Thyroid gland (tissue), 4 donors: ENCODE measurements at regions not wholly inside any gene's neighbourhood (a gene's known extent, or its start where the extent isn't known, plus 50 kb on each side); places are given as distances from the start of the nearest gene placed in this dataset.
"Not testable (repeated sequence)": the region's sequence is repeated elsewhere in the genome, so short reads cannot be mapped to it uniquely, and the experiment has no call there.

Experiments
- DNase-seq, 2 donors: peaks; one replicate each; pipeline ENCODE4 v3.0.0-alpha.2; 2019
- H3K27ac ChIP-seq, 3 donors: fragments of 200-600 bp; sonication (generic); 1 replicate in 2 of 3; 2 replicates in 1 of 3; pipeline ENCODE4 v1.5.1; 2016 to 2019; ENCODE audit warnings: mild to moderate bottlenecking in 1 of 3, moderate library complexity in 1 of 3
- H3K27me3 ChIP-seq: fragments of 200-600 bp; sonication (generic); one replicate; pipeline ENCODE4 v1.5.1; 2019
- H3K36me3 ChIP-seq, 2 donors: fragments of 200-600 bp; sonication (generic); one replicate each; pipeline ENCODE4 v1.5.1; 2016 to 2019
- H3K4me1 ChIP-seq, 2 donors: fragments of 200-600 bp; sonication (generic); one replicate each; pipeline ENCODE4 v1.5.1; 2017 to 2019
- H3K4me3 ChIP-seq, 3 donors: fragments of 200-600 bp; sonication (generic); replicated peaks in 1 of 3; 1 replicate in 2 of 3; 2 replicates in 1 of 3; pipeline ENCODE4 v1.5.1; 2016; ENCODE audit warnings: mild to moderate bottlenecking in 1 of 3
- H3K9me3 ChIP-seq: fragments of 200-600 bp; sonication (generic); one replicate; pipeline ENCODE4 v1.5.1; 2017
- CTCF ChIP-seq, 6 experiments: fragments of 200-600 bp in 3 of 6; fragments of 450-650 bp in 3 of 6; sonication (generic) in 3 of 6; IDR thresholded peaks; one replicate each; pipeline ENCODE4 v1.5.1; 2016 to 2019; ENCODE audit warnings: antibody characterized with exemption in 6 of 6, mild to moderate bottlenecking in 2 of 6, inconsistent platforms in 1 of 6, moderate library complexity in 1 of 6
- POLR2A ChIP-seq, 2 donors: fragments of 450-650 bp; IDR thresholded peaks; one replicate each; pipeline ENCODE4 v1.6.1; 2017; ENCODE audit warnings: antibody characterized with exemption in 2 of 2, mild to moderate bottlenecking in 2 of 2, moderate library complexity in 1 of 2
- WGBS, 2 donors: methylation state at CpG; one replicate each; pipeline ENCODE4 v1.1.5; 2017; 5-methylcytosine and 5-hydroxymethylcytosine counted together
- intact Hi-C: fragments of 100-400 bp; cut with DNase I; formaldehyde crosslinking; loops from one replicate; pipeline ENCODE4 v1.15.1; 2023

DNA sequence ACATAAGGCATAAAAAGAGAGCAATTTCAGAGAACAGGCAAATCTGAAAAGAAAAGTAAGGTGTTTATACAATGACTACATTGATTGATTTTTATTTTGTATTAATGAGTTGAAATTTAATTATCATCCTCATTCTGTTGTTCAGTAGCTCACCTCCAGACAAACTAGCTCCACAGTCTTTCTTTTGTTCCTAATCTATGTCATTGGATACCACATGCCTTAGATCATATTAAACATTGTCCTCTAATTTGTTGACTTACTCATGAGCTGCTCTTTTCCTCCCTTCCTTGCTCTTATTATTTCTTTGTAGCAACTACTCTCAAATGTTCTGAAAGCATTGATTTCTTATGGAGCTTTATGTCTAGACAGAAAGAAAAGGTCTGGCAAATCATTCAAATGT is 185.5 kb upstream of the ZSWIM2 start:
- intact Hi-C loops = no loop called here
- Histone ChIP-seq H3K4me3 (no peak overlapping the region), H3K4me1 (no peaks in the 10 kb centered on the region), H3K36me3 (no peaks in the 10 kb centered on the region), H3K9me3 (no peaks in the 10 kb centered on the region), H3K27ac (no peak overlapping the region), H3K27me3 (no peaks in the 10 kb centered on the region)
- no peak for DNase-seq
- TF ChIP-seq CTCF (IDR thresholded peaks at IDR 0.05) (no peak), POLR2A (IDR thresholded peaks at IDR 0.05) (no peak)

DNA sequence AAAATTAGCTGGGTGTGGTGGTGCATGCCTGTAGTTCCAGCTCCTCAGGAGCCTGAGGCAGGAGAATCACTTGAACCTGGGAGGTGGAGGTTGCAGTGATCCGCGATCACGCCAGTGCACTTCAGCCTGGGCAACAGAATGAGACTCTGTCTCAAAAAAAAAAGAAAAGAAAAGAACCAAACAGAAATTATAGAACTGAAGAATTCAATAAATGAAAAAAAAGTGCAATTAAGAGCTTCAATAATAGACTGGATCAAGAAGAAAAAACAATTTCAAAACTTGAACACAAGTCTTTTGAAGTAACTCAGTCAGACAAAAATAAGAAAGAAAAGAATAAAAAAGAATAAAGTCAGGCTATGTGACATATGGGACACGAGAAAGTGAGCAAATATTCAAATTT is 175.8 kb upstream of the ZSWIM2 start:
- H3K4me1 ChIP-seq = no peaks in the 10 kb centered on the region
- H3K27me3 ChIP-seq = no peaks in the 10 kb centered on the region
- TF ChIP-seq CTCF (IDR thresholded peaks at IDR 0.05) (no peak), POLR2A (IDR thresholded peaks at IDR 0.05) (no peak)
- WGBS, 2 donors = 91 to 96% methylated on average over 4 of the region's 4 CpGs
- no peak overlapping the region for H3K4me3 ChIP-seq
- H3K27ac ChIP-seq = no peak overlapping the region
- no peaks in the 10 kb centered on the region for H3K36me3 ChIP-seq
- H3K9me3 ChIP-seq = no peaks in the 10 kb centered on the region
- intact Hi-C loops = no loop called here
- DNase-seq = no peak

- H3K4me3 ChIP-seq, H3K4me1 ChIP-seq, H3K36me3 ChIP-seq, H3K27me3 ChIP-seq, intact Hi-C loops, H3K27ac ChIP-seq, H3K9me3 ChIP-seq, DNase-seq: not testable (repeated sequence)
- 95% methylated on average over 4 of the region's 4 CpGs for WGBS, 2 donors
Observed at GRCh38 chr2:187023996-187024395, 175.0 kb upstream of the ZSWIM2 start.

- Histone ChIP-seq H3K9me3 (no peaks in the 10 kb centered on the region), H3K4me3 (no peak overlapping the region), H3K36me3 (no peaks in the 10 kb centered on the region), H3K4me1 (no peaks in the 10 kb centered on the region), H3K27me3 (no peaks in the 10 kb centered on the region), H3K27ac (no peak overlapping the region)
- 81 to 82% methylated on average over 5 of the region's 5 CpGs for WGBS, 2 donors
- no peak for TF ChIP-seq CTCF (IDR thresholded peaks at IDR 0.05)
- no peak for TF ChIP-seq POLR2A (IDR thresholded peaks at IDR 0.05)
- intact Hi-C loops = no loop called here
- DNase-seq = no peak
Observed at GRCh38 chr2:187017438-187017837, 168.5 kb upstream of the ZSWIM2 start.

DNA sequence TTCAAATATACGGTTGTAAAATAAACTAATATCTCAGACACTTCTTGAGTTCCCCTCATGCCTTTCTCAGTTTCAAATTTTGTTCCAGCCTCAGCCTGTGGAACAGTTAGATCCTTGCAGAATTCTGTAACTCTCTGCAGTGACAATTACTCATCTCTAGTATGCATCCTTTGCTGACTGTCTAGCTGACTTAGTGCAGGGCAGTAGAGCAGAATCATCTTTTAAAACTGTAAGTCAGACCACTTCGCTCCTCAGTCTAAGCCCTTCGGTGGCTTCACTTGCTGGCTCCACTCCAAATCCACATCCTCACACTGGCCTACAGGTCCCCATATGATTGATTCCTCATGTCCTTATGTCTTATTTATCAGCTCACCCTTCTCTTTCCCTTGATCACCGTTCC is 164.1 kb upstream of the ZSWIM2 start:
- no peak overlapping the region for H3K4me3 ChIP-seq
- TF ChIP-seq CTCF (IDR thresholded peaks at IDR 0.05) (no peak), POLR2A (IDR thresholded peaks at IDR 0.05) (no peak)
- H3K4me1 ChIP-seq = no peaks in the 10 kb centered on the region
- no peak overlapping the region for H3K27ac ChIP-seq
- H3K36me3 ChIP-seq = no peaks in the 10 kb centered on the region
- DNase-seq = no peak
- intact Hi-C loops = no loop called here
- H3K9me3 ChIP-seq = no peaks in the 10 kb centered on the region
- H3K27me3 ChIP-seq = no peaks in the 10 kb centered on the region
- WGBS, 2 donors = 67 to 68% methylated on average over 4 of the region's 4 CpGs

GRCh38 chr2:187011206-187011832 is 162.3 kb upstream of the ZSWIM2 start:
- Histone ChIP-seq H3K36me3 (no peaks in the 10 kb centered on the region), H3K9me3 (no peaks in the 10 kb centered on the region), H3K27ac (no peak overlapping the region), H3K27me3 (no peaks in the 10 kb centered on the region), H3K4me3 (no peak overlapping the region), H3K4me1 (no peaks in the 10 kb centered on the region)
- intact Hi-C loops = no loop called here
- TF ChIP-seq POLR2A (IDR thresholded peaks at IDR 0.05) = no peak
- TF ChIP-seq CTCF (IDR thresholded peaks at IDR 0.05) = no peak
- WGBS, 2 donors = 91 to 94% methylated on average over 3 of the region's 3 CpGs
- no peak for DNase-seq
